ENCODE measurements at regions not wholly inside any gene's neighbourhood (a gene's known extent, or its start where the extent isn't known, plus 50 kb on each side); places are given as distances from the start of the nearest gene placed in this dataset.

DNA sequence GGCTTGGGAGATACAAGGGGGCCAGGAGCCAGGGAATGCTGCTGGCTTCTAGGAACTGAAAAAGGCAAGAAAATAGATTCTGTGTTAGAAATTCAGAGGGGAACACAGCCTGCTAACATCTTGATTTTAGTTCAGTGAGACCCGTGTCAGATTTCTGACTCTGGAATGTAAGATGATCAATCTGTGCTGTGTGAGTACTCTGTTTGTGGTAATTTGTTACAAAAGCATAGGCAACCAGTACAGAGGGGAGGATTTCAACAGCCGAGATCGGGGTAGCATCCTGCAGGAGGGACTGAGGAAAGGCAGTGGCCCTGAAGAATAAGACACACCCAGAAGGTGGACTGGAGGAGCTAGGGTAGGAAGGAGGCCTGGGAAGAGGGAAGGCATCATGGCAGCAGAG lies 410.0 kb upstream of the CCDC196 start:
- no peak for DNase-seq

DNA sequence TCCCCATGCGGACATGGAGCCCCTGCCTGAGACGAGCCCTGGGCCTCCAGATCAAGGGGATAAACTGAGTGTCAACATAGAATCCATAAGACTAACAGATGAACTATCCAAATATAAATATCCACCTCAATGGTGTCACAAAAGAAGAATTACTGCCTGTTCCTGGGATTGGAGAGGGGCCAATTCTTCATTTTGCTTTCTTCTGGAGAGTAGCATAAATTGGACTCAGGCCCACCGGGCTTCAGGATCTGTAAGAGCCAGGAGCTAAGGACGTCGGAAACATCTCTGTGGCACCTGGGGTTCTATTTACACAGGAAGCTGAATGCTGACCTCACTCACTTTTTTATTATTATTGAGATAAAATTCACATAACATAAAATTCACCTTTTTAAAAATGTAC lies 408.2 kb upstream of the CCDC196 start:
- DNase-seq = no peak

GRCh38 chr14:66081594-66082376 lies 404.4 kb upstream of the CCDC196 start:
- DNase-seq = no peak

DNA sequence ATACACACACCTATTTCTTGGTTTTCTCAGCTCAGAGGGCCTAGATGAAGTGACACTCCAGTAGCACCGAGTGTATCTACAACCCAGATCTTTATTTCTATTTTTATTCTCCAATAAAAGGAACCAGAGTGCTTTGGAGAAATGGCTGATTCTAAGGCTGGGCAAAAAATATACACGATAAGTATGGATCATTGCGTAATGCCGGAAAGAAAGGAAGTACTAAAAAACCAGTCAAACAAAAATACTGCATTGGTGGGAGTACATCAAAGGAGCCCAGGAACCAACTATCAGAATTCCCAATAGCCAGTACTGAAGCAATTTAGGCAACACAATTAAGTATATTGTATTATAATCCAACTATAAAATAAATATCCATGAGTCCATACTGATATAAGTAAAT lies 400.9 kb upstream of the CCDC196 start:
- no peak for DNase-seq

GRCh38 chr14:66085665-66086064 lies 400.5 kb upstream of the CCDC196 start:
- no peak for DNase-seq

DNA sequence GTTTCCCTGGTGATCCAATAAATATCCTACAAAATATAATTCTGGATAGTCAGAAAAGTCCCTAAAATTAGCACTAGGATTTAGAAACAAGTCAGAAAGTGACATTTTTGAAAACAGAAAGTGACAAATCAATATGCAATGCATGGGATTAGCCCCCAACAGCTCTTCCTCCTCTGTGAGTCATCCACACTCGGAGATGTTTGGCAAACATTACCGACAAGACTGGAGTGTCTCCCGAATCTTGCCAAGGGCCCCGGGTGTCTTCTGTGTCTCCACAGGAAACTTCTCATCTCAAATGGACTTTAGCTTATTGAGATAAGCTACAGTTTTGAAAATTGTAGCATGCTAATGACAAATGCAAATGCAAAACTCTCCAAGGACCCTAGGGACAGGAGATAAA lies 398.9 kb upstream of the CCDC196 start:
- no peak for DNase-seq

DNA sequence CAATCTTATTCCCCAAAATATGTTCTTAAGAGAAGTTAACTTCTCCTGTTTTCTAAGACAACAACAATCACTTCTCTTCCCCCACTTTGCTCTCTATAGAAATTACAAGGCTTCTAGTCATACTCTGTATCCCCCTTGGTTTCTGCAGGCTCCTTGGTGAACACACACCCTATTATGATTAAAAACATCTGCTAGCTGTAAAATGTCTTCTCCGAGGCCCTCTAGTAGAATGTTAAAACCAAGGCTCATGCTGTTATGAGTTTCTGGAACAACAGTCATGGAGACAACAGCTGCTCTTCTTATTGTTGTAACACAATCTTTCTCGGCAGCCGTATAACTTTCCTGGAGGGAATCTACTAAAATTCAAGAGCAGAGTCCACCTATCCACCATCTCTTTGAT lies 397.5 kb upstream of the CCDC196 start:
- no peak for DNase-seq

GRCh38 chr14:66092206-66092605 lies 394.0 kb upstream of the CCDC196 start:
- no peak for DNase-seq

- no peak for DNase-seq
Measured at GRCh38 chr14:66092748-66093147, 393.4 kb upstream of the CCDC196 start.

DNA sequence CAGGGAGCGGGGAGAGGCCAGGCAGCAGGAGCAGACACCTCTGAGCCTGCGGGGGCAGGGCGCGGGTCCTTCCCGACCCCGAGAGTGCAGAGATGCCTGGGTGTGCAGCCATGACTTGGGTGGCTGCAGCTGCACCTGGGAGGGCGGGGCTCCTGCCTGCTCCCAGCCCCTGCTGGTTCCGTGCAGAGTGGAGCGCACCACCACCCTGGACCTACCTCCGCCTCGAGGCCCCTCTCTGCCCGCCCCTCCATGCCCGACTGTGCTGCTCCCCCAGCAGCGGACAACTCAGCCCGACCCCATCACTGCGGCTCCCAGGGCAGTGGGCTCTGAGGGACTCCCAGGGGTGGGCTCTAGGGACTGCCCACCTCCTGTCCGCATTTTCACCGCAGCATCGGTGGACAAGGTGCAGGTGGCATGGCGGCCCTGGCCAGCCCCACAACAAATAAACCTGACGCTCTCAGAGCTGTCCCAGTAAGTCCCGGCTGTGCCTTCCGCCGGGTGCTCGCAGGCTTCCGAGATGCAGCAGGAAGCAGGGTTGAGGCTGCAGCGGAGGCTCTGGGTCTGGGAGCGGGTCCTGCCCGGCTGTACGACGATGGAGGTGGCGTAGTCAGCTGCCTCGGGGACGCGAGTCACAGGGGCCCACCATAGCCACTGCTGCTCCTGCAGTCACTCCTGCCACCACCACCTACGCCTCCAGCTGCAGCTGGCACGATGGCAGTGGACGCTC lies 392.0 kb upstream of the CCDC196 start:
- DNase-seq = no peak

GRCh38 chr14:66099451-66099850 lies 386.7 kb upstream of the CCDC196 start:
- no peak for DNase-seq

DNA sequence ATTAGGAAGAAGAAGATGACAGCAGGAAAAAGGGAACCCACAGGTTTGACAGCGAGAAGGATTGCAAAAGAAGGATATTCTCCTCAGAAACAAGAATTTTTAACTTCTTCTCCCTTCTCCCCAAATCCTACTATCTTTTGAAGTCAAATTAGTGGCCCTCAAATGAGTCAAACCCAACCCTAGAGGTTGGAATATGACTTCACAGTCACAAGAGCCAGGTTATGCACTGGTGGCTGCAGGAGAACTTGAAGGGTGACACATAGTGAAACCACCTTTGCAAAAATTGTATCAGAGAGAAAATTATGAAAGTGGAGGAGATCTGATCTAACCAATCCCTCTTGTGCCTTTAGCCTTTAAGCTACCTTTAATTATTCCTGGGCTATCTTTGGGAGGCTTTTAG lies 386.2 kb upstream of the CCDC196 start:
- no peak for DNase-seq

DNA sequence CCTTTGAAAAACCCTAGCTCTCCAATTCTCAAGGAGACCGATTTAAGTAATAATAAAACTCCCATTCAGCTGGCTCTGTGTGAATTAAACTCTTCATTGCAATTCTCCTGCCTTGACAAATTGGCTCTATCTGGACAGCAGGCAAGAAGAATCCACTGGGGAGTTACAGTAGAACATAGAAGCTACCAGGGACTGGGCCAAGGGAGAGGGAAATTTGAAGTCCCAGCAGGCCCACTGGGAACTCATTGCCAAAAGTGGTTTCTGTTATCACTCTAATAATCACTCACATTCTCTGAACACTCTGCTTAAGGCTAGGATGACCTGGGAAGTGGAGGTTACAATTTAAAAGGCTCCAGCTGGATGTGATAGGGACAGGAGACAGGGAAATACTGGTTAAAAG lies 384.5 kb upstream of the CCDC196 start:
- no peak for DNase-seq

DNA sequence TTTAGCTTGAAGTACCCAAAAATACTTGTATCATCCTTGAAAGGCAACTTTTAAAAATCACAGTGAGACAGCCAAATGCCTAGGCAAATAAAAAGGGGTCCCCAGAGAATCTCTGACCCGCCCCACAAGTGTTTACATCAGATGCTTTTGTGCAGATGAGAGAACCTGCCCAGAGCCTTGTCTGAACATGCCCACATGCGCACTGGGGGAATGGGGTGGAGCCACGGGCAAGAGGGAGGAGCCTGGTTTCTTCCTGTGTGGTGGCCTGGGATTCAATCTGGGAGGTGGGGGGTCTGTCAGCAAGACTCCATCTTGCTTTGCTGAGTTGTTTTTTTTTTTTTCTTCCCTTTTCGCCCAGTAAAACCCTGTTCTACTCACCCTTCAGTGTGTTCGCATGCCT lies 381.7 kb upstream of the CCDC196 start:
- DNase-seq = no peak

DNA sequence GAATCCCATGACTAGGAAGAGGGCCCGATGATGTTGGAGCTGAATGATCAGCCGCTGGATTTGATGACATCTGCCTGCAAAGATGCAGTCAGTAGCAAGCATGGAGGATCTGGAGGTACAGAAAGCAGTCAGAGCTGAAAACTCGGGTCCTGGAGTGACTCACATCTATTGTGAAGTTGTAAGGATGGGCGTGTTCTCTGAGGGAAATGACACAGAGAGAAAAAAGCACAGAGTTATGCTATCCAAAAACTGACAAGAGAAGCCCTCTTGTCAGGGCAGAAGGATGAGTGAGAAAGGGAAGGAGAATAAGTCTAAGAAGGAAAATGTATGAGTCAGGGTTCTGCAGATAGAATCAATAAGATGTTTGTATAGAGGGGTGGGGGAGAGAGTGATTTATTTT lies 380.4 kb upstream of the CCDC196 start:
- no peak for DNase-seq

GRCh38 chr14:66109426-66109825 lies 376.7 kb upstream of the CCDC196 start:
- DNase-seq = no peak

GRCh38 chr14:66111891-66112290 lies 374.3 kb upstream of the CCDC196 start:
- no peak for DNase-seq

DNA sequence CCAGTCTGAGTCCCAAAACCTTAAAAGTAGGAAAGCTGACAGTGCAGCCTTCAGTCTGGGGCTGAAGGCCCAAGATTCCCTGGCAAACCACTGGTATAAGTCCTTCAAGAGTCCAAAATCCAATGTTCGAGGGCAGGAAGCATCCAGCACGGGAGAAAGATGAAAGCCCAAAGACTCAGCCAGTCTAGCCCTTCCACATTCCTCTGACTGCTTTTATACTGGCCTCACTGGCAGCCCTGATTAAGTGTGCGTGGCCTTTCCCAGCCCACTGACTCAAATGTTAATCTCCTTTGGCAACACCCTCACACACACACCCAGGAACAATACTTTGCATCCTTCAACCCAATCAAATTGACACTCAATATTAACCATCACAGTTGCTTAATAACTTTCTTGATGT lies 372.1 kb upstream of the CCDC196 start:
- DNase-seq = no peak

GRCh38 chr14:66115740-66116502 lies 370.2 kb upstream of the CCDC196 start:
- DNase-seq = no peak

DNA sequence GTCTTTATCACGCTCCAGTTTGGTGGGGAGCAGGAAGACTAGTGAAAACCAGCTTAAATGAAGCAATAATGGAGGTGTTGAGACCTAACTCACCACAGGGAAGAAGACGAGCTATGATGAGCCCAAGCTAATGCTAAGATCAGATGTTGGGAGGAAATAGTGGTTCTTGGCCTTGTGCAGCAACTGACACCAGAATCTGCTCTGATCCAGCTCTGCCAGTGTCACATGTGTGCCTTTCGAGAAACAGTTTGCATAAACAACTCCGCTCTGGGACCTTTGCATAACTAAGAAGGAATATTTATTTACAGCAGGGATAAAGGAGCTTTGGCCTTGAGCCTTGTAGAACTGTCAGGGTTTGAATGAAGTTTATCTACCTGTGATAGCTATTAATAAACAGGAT lies 369.4 kb upstream of the CCDC196 start:
- DNase-seq = no peak

DNA sequence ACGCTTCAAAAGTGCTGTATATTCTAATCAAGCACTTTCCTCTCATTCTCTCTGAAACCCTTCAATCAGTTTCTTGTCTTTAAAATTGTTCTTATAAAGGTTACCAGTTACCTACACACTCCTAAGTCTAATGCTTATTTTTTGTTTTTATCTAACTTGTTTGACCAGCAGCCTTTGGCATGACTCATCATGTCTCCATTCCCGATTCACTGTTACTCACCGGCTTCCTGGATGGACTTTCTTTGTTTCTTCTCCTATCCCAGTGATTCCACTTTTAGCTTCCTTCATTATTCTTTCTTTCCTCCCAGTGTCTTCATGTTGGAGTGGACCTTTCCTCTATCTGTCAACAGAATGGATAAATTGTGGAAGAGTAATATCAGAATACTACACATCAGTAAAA lies 368.6 kb upstream of the CCDC196 start:
- DNase-seq = no peak

DNA sequence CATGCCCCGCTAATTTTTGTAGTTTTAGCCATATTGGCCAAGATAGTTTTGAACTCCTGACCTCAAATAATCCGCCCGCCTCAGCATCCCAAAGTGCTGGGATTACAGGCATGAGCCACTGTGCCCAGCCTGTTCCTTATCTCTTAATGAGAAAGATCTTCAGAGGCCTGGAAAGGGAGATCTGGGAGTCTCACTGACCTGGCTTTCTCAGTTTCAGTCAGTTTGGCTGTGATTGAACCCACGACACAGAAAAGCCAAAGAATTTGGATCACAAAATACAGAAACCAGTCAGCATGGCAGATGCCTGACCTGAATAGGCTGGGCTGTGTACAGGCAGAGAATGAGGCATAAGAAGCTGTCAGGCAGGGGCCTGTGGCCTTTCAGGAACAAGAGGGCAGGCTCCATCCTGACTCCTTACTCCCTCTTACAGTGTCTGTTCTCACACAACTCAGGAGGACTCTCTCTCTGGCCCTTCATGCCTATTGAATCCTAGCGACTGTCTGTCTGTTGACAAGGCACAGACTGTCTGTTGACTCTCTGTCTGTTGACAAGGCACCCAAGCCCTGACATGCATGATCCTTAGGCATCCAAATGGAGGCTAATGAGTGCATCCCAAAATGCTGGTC lies 366.5 kb upstream of the CCDC196 start:
- DNase-seq = no peak

DNA sequence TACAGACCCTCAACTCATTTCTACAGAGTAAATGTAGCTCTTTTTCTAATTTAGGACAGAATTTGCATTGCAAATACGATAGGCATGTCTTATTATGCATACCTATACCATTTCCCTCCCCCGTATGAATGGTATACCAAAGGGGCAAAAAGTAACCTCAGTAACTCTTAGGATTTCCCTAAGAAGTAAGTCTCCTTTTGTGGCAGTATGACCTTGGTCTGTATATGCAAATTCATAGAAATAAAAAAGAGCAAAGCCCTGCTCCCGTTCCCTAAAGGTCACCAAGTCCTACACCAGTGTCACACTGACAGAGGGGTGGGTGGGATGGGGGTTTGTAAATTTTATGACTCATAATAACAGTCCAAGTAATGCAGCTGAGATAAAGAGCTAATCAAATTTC lies 365.8 kb upstream of the CCDC196 start:
- DNase-seq = no peak

All from activated naive CD4-positive, alpha-beta T cell treated with anti-CD3 and anti-CD28 coated beads, Interleukin-2, amount 50 U/mL, for 16 hours (primary cell).